ENCODE measurements at regions not wholly inside any gene's neighbourhood (a gene's known extent, or its start where the extent isn't known, plus 50 kb on each side); places are given as distances from the start of the nearest gene placed in this dataset.

DNA sequence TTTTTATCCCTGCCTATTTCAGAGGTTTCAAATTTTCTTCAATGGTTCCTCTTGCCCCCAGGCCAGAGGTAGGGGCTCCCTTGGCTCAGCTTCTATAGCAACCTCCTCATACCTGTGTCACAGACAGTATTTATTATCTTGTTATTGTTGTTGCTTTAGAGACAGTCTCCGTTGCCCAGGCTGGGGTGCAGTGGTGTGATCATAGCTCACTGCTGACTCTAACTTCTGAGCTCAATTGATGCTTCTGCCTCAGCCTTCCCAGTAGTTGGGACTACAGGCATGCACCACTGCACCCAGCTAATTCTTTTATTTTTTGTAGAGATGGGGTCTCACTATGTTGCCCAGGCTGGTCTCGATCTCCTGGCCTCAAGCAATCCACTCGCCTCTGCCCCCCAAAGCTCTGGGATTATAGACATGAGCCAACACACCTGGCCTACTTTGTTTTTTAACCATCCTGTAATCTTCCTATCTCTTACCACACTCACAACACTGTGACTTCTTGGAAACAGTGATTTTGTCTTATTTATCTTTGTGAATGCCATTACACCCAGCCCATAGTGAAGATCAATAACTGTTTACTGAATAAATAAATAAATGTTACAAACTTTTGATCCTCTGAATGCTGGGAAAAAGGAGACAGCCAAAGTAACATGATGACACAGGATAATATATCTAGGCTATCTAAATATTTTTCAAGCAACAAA, 95.9 kb downstream of the PHLDA1 start:
- TF ChIP-seq, protein P1, sequence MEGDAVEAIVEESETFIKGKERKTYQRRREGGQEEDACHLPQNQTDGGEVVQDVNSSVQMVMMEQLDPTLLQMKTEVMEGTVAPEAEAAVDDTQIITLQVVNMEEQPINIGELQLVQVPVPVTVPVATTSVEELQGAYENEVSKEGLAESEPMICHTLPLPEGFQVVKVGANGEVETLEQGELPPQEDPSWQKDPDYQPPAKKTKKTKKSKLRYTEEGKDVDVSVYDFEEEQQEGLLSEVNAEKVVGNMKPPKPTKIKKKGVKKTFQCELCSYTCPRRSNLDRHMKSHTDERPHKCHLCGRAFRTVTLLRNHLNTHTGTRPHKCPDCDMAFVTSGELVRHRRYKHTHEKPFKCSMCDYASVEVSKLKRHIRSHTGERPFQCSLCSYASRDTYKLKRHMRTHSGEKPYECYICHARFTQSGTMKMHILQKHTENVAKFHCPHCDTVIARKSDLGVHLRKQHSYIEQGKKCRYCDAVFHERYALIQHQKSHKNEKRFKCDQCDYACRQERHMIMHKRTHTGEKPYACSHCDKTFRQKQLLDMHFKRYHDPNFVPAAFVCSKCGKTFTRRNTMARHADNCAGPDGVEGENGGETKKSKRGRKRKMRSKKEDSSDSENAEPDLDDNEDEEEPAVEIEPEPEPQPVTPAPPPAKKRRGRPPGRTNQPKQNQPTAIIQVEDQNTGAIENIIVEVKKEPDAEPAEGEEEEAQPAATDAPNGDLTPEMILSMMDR (IDR thresholded peaks at IDR 0.05), result no peak
- Histone ChIP-seq H3K27ac (no peak overlapping the region), H3K4me3 (no peak overlapping the region)
- DNase-seq (ENCODE audit: low spot score), result no peak

DNA sequence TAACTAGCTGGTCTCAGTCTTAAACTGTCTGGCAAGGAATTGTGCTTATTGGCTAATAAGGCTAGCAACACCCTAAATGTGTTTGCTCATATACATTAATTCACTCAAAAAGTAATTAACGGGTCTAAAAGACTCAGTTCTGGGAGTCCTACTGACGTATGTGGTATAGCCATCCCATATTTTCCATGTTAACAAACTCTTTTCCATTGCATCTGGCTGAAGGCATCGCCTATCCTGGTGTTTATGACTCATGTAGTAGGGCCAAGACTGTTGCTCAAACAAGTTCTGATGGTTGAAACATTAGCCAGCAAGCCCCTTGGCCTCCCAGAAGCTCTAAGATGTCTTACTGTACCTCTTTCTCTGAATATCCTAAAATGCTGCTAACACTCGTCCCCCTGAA, 98.5 kb downstream of the PHLDA1 start:
- no peak overlapping the region for H3K4me3 ChIP-seq
- no peak overlapping the region for H3K27ac ChIP-seq
- DNase-seq (ENCODE audit: low spot score), result no peak
- TF ChIP-seq, protein P1 (IDR thresholded peaks at IDR 0.05), result no peak

DNA sequence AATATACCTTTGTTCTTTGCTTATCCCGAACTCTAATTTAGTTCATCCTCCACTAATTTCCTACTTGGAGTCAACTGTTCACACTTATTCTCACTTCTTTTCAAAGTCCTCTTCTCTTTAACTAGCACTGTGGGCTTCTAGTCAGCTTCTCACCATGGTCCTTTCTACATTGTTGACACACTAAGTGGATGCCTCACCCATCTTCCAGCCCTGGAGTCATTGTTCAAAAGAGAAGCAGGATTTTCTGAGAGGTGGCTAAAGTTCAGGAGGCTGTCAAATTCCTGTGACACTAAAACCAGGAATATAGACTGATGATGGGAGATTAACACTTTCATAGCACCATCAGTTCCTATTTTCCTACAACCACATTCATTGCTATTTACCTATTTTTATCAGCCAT, 99.3 kb downstream of the PHLDA1 start:
- Histone ChIP-seq H3K27ac (no peak overlapping the region), H3K4me3 (no peak overlapping the region)
- no peak for DNase-seq (ENCODE audit: low spot score)
- TF ChIP-seq, protein P1 (IDR thresholded peaks at IDR 0.05), result no peak

DNA sequence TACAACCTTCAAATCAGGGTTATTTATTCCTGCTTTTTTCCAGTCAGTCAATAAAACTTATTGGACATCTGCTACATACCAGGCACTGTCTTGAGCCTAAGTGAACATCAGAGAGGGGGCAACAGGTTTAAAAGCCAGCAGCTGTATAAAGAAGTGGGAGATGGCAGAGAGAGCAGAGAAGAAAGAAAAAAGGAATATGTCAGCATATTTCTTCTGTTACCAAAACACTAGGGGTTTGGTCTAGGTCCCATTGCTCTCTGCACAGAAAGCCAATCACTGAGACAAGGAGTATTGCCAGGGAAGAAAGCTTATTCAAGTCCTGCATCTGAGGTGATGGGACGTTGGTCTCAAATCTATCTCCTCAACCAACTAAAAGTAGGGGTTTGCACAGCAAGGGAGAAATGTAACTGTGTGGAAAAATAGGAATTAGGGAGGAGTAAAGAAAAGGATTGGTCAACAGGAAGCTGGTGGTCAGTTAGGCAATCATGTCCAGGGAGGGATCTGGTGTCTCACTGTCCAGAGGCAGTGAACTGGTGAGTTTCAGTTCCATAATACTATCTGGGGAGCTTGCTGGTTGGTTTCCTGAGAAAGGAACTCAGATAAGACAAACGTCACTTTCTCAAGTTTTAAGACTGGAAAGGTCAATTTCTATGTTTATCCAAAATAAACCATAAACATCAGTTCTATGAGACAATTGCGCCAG, 107.5 kb downstream of the PHLDA1 start:
- Histone ChIP-seq H3K4me3 (no peak overlapping the region), H3K27ac (no peak overlapping the region)
- TF ChIP-seq, protein P1 (IDR thresholded peaks at IDR 0.05), result no peak
- no peak for DNase-seq (ENCODE audit: low spot score)

DNA sequence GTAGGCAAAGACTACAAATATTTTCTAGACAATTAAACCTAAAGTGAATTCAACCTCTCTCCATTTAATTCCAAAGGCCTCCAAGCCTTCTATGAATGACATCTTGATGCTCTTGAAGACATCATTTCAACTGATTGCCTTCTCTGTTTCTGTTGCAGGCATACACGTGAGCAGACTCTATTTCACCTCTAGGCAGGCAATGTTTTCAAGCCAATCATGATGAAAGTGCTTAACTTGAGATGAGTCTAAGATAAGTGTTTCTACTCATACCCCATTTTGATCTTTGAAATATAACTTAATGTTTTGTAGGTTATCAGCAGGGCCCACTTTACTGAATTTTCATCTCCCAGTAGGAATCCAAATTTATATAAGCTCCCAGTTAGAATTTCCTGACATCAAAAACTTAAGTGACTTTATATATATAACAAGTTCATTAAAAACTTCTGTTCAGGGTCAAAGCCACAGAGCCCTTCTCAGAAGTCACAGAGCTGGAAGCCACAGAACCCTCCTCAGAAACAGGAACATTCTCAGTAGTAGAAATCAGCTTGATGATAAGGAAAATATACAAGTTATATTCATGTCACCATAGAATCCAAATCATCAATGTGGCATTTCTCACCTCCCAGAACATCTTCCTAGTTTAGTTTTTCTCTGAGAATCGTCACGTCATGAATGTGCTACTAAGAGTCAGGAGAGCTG, 108.5 kb downstream of the PHLDA1 start:
- DNase-seq (ENCODE audit: low spot score), result no peak
- no peak overlapping the region for H3K4me3 ChIP-seq
- H3K27ac ChIP-seq, result no peak overlapping the region
- TF ChIP-seq, protein P1 (IDR thresholded peaks at IDR 0.05), result no peak

DNA sequence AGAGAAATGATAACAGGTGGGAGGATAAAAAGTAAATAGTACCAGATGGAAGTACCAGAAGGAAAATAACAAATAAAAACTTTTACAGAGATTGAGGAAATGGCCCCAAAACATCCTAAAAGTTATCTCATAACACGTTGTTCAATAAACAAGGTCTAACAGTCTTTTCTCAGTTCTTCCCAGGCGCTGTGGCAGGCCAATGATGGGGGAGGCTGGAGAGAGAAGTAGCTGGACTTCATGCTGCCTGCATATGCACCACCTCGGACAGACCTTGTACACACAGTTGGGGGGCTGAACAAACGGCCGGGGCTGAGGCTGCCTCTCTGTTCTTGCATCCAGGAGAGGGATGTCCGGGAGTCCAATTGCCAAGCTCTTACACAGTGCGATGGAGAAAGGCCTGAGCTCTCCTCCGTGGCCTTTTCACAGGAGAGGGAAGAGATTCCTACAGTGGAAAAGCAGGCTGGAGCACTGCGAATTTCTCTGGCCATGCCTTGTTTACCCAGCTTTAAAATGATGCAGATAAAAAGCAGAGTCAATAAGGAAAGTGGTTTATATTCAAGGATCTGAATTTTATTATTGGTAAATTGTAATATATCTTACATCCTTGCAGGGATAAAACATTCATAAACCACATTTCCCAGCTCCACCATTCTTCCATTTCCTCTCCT, 109.8 kb downstream of the PHLDA1 start:
- Histone ChIP-seq H3K4me3 (no peak overlapping the region), H3K27ac (no peak overlapping the region)
- TF ChIP-seq, protein P1 (IDR thresholded peaks at IDR 0.05), result no peak
- DNase-seq (ENCODE audit: low spot score), result no peak

All from coronary artery (tissue), 2 donors.